VCaP (cell line): ENCODE measurements at regions not wholly inside any gene's neighbourhood (a gene's known extent, or its start where the extent isn't known, plus 50 kb on each side); places are given as distances from the start of the nearest gene placed in this dataset.

Source experiments
- H3K27ac ChIP-seq: fragments of 450-650 bp; 2 replicates; pipeline ENCODE4 v1.5.1; 2017
- CTCF ChIP-seq: fragments of 450-650 bp; conservative IDR thresholded peaks from 2 replicates; pipeline ENCODE4 v1.5.1; 2017; ENCODE audit warnings: mild to moderate bottlenecking, moderate library complexity

- no peak for TF ChIP-seq CTCF
- H3K27ac ChIP-seq, result no peak overlapping the region
Observed at GRCh38 chr1:36599828-36600227, 117.1 kb upstream of the CSF3R start.

- no peak overlapping the region for H3K27ac ChIP-seq
- no peak for TF ChIP-seq CTCF
Observed at GRCh38 chr1:36597514-36597913, 114.8 kb upstream of the CSF3R start.

- H3K27ac ChIP-seq, result no peak overlapping the region
- no peak for TF ChIP-seq CTCF
Observed at GRCh38 chr1:36595921-36596320, 113.2 kb upstream of the CSF3R start.

GRCh38 chr1:36595349-36595748 lies 112.6 kb upstream of the CSF3R start:
- no peak for TF ChIP-seq CTCF
- H3K27ac ChIP-seq, result no peak overlapping the region

GRCh38 chr1:36594023-36594422 lies 111.3 kb upstream of the CSF3R start:
- H3K27ac ChIP-seq, result no peak overlapping the region
- no peak for TF ChIP-seq CTCF

- H3K27ac ChIP-seq, result no peak overlapping the region
- no peak for TF ChIP-seq CTCF
Observed at GRCh38 chr1:36591278-36591677, 108.6 kb upstream of the CSF3R start.

GRCh38 chr1:36590771-36591170 lies 108.1 kb upstream of the CSF3R start:
- no peak for TF ChIP-seq CTCF
- H3K27ac ChIP-seq, result no peak overlapping the region

GRCh38 chr1:36590264-36590663 lies 107.6 kb upstream of the CSF3R start:
- H3K27ac ChIP-seq, result no peak overlapping the region
- TF ChIP-seq CTCF, result no peak
